Activated CD4-positive, alpha-beta T cell treated with anti-CD3 and anti-CD28 coated beads for 48 hours (primary cell): ENCODE measurements at regions not wholly inside any gene's neighbourhood (a gene's known extent, or its start where the extent isn't known, plus 50 kb on each side); places are given as distances from the start of the nearest gene placed in this dataset.

Experiments
- DNase-seq: peaks from one replicate; pipeline ENCODE4 v3.0.0-alpha.2; 2020

DNA sequence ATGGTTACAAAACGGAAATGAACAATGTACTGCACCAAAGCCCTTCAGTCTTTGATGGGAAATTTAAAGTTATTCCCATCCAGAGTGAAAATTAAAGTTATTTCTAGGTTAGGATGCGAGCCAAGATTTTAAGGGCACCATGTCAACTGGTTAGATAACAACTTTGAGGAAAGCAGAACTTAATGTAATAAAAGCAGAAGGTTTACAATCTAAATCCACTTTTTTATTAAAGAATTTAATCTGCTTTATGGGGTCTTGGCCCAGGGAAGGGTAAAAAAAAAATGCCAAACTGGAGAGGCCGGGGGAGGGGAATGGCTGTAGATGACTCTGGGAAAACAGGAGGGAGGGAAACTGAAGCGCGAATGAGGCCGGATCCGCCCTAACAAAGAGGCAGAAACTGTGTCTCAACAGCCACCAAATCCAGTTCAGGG lies 108.2 kb upstream of the ATF7IP start:
- DNase-seq, result no peak

DNA sequence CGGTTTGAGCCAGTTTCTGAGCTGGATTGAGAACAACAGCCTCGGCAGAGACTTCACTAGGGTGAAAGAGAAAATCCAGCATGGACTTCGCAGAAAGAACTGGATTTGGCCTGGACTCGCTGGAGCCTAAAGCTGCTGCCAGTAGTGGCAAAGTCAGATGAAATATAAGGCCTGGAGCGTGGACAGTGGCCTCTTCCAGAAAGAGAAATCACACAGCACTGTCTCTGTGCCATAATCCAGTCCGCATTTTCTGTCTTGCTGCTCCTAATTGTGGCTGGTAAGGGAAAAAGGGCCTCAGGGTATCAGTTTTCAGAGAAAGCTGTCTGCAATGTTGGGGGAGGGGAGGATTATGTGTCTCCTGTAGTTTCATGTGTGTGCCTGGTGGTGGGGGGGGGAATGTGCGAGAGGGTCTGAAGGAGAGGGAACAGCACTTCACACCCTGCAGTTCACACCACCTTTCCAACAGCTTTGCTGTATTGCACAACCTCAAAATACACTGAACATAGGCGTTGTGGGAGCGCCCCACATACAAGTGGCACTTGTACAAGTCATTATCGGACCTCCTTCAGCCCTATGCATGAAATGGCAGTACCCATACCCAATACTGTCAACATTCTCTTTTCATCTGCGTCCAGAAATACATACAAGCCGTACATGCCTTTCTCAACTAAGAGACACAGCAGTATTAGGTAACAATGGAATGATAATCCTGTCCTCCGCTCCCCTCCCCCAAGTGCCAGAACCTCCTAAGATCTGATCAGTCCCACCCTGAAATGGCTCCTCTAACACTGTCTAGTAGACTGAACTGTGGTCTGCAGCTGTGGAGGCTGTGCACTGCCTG lies 107.5 kb upstream of the ATF7IP start:
- DNase-seq, result peak; percentile 93

DNA sequence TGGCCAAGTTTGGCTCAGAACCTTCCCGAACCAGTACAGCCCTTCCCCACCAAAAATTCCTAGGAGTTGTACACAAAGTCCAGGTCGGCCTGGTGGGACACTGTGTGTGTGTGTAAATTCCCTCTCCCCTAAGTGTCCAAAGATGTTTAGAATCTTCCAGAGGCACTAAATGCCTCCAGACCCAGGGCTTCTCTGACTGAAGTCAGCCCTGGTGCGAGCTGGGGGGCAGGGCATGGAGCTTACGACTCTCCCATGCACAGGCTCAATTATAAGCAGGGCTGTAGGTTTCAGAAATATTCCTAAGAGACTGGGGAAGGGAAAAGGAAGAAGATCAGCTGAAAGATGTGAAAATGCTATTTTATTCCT lies 106.9 kb upstream of the ATF7IP start:
- no peak for DNase-seq

DNA sequence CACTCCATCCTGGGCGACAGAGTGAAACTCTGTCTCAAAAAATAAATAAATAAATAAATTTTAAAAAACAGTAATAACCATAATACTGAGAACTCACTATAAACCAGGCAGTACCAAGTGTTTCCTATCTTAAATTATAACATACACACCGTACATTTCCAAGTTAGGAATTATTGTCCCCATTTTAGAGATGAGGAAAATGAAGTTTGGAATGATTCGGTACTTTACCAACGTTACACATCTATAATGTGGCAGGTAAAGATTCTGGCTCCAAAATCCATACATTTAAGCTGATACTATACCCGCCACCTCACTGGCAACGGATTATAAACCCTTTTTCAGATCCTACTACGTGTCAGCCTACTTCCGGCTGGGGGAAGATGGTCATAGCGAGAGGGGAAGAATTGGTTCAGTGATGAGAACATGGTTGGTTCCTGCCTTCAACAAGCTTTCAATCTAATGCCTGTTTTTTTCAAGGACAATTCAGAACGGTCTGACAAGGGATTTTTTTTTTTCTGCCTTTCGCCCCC lies 105.9 kb upstream of the ATF7IP start:
- no peak for DNase-seq

- DNase-seq, result no peak
Observed at GRCh38 chr12:14260011-14260993, 105.2 kb upstream of the ATF7IP start.

- DNase-seq, result no peak
Observed at GRCh38 chr12:14261096-14261495, 104.4 kb upstream of the ATF7IP start.

DNA sequence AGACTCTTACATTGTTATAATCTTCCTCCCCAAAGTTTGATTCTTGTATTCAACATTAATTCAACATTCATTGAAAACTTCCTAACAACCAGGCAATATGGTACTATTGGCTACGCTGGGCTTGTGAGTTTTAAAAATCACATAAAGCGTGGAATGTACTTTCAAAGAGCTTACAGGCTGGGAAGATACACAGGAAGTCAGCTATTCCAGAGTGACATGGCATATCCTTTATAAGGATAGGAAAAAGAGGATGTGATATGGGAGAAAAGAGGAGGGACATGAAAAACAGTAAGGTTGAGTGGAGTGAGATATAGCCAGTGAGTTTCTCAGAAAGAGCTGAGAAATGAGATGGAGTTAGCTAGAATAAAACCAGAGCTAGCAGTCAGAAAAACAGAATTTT lies 103.6 kb upstream of the ATF7IP start:
- no peak for DNase-seq

- DNase-seq, result no peak
Observed at GRCh38 chr12:14262771-14263511, 102.5 kb upstream of the ATF7IP start.

DNA sequence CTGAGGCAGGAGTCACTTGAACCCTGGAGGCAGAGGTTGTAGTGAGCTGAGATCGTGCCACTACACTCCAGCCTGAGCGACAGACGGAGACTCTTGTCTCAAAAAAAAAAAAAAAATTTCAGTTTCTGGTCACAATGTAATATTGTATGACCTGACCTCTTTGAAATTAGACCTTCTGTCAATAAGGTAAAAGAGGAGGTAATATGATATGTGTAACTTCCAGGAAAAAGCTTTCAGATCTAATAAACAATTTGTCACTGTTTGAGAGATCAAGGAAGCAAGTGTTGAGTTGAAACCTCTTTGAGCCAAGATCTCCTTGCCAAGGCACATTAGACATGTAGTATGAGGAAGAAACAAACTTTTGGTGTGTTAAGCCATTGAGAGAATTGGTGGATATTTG lies 101.7 kb upstream of the ATF7IP start:
- DNase-seq, result no peak

DNA sequence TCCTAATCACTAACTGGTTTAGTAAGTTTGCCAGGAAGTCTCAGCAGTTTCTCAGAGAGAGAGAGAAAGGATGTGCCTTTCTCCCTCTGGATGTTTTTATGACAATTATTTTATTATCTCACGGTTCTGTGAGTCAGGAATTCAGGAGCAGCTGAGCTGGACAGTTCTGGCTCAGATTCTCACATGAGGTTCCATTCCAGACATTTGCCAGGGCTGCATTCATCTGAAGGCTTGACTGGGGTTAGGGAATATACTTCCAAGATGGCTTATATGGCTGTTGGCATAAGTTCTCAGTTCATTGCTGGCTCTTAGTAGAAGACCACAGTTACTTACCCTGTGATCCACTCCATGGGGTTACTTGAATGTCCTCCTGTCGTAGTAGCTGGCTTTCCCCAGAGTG lies 101.2 kb upstream of the ATF7IP start:
- no peak for DNase-seq

GRCh38 chr12:14264778-14265177 lies 100.7 kb upstream of the ATF7IP start:
- no peak for DNase-seq

DNA sequence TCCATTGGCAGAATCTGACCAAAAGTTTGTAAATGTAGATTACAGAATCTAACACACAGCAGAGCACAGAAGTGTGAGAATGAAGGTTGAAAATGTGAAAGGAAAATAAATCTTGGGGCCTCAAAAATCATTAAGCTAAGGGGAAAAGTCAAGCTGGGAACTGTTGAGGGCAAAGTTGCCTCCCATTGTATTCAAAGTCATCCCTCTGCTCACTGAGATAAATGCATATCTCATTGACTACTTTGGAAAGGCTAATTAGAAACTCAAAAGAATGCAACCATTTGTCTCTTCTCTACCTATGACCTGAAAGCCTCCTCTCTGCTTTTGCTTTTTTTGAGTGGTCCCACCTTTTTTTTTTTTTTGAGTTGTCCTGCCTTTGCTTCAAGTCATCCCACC lies 97.4 kb upstream of the ATF7IP start:
- no peak for DNase-seq

- DNase-seq, result no peak
Observed at GRCh38 chr12:14270392-14270791, 95.1 kb upstream of the ATF7IP start.

DNA sequence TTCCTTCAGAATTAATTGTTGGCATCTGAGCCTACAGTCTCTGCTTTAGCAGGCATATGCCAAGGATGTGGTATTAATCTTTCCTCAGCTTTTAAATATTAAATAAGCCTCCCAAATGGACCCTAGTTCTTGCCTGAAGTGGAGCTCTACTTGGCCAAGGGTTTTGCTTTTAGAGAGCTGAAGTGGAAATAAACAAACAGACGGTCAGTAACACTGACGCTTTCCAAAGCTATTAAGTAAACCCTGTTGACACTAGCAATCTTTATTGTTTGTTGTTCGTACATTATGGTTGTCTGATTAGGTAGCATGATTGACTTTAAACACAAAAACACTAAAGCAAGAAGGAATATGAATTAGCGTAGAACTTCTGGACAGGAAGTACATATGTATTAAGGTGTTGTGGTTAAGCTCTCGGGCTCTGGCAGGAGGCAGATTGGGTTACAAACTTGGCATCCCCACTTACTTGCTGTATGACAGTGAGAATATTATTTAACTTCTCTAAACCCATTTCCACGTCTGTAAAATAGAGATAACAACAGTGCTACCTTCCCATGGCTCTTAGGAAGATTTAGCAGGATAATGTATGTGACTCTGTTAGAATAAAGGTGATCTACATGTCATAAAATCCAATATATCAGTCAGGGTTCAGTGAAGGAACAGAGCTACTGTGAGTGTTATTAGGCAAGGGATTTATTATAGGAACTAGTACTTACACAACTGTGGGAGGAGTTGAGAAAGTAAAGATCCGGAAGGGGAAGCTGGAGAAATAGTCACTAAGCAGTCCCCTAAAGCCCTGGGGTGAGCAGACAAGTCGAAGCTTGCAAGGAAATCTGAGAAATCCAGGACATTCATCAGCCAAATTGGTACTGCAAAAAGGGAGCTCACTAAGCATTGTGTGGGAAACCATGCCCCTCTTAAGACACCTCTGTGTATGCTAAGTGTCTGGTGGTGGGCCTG lies 92.2 kb upstream of the ATF7IP start:
- DNase-seq, result no peak

- no peak for DNase-seq
Observed at GRCh38 chr12:14273913-14274311, 91.6 kb upstream of the ATF7IP start.

DNA sequence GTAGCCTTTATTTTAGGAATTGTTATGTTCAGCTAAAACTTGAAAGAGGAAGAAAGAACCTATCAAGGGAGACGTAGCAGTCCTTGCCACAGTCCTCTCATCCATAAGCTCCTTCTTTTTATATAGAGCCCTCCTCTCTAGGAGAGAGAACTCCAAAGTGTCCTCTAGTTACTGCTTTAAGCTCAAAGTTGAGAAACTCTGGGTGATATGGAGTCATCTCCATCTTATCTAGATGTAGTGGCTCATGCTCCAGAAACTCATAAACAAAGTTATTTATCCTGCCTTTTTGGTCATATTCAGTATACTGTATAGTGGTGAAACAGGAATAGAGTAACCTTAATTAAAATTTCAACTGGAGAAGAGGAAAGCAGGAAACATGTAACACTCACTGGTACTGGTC lies 90.4 kb upstream of the ATF7IP start:
- no peak for DNase-seq

GRCh38 chr12:14275886-14276285 lies 89.6 kb upstream of the ATF7IP start:
- DNase-seq, result no peak

DNA sequence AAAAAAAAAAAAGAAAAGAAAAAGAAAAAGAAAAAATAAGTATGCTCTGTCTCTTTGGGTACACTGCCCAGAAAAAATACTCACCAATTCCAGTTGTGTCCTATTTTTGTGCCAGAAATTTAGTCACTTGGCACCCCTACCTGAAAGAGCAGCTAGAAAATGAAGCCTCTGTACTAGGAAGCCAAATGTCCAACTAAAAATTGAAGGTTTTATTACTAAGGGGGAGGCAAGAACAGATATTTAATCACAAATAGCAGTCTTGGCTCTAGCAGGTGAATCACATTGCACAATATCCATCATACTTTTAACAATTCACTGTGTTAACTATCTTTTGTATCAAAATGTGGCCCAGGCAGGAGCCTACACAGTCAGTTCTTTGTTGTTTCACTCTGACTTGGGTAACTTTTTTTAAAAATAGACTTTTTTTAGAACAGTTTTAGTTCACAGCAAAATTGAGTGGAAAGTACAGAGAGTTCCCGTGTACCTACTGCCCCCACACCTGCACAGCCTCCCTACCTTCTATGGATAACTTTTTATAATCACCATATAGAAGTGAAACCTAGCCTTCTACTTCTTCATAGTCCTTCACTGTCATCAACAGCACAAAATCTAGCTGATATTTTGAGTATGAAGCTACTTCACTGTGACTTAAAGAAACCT lies 87.1 kb upstream of the ATF7IP start:
- DNase-seq, result no peak

GRCh38 chr12:14279845-14280244 lies 85.6 kb upstream of the ATF7IP start:
- DNase-seq, result no peak

DNA sequence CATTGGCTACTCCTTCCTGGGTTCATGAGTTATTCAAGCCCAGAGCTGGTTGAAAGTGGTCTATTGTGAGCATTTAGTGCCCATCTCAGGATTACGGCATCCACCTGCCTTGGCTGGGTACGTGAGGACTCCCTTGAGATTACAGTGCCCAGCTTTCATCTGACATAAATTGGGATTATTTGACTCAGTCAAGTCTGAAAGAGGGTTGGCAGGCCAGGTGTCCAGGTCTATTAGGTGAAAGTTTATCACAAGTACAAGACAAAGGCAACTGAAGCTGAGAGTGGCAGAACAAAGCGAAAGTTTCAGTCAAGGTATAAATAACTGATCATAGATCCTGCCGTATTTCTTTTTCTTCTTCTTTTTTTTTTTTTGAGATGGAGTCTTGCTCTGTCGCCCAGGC lies 84.6 kb upstream of the ATF7IP start:
- no peak for DNase-seq

DNA sequence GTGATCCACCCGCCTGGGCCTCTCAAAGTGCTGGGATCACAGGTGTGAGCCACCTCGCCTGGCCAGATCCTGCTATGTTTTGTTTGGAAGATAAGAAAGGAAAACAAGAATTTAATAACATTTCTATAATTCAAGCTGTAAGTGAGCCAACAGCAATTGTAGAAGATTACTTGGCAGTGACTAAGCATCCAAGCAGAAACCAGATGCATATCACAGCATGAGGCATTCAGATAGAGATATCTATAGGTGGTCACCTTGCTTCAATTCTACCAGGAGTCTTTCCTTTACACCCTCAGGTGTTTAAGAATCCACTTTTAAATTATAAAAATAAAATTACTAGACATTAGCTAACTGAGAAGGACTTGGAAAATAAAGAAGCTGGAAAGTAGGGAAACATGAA lies 83.9 kb upstream of the ATF7IP start:
- DNase-seq, result no peak
